ENCODE measurements at regions not wholly inside any gene's neighbourhood (a gene's known extent, or its start where the extent isn't known, plus 50 kb on each side); places are given as distances from the start of the nearest gene placed in this dataset.

GRCh38 chr9:13716090-13716489 lies 436.6 kb upstream of the MPDZ start:
- no peak for TF ChIP-seq EZH2 (IDR thresholded peaks at IDR 0.05; ENCODE audit: low read length, missing control alignments)
- TF ChIP-seq, protein P1, sequence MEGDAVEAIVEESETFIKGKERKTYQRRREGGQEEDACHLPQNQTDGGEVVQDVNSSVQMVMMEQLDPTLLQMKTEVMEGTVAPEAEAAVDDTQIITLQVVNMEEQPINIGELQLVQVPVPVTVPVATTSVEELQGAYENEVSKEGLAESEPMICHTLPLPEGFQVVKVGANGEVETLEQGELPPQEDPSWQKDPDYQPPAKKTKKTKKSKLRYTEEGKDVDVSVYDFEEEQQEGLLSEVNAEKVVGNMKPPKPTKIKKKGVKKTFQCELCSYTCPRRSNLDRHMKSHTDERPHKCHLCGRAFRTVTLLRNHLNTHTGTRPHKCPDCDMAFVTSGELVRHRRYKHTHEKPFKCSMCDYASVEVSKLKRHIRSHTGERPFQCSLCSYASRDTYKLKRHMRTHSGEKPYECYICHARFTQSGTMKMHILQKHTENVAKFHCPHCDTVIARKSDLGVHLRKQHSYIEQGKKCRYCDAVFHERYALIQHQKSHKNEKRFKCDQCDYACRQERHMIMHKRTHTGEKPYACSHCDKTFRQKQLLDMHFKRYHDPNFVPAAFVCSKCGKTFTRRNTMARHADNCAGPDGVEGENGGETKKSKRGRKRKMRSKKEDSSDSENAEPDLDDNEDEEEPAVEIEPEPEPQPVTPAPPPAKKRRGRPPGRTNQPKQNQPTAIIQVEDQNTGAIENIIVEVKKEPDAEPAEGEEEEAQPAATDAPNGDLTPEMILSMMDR (conservative IDR thresholded peaks at IDR 0.05 in 1 of 2, IDR thresholded peaks at IDR 0.05 in 1 of 2; ENCODE audit: low read depth in 1 of 2, low read length in 2 of 2), result no peak

DNA sequence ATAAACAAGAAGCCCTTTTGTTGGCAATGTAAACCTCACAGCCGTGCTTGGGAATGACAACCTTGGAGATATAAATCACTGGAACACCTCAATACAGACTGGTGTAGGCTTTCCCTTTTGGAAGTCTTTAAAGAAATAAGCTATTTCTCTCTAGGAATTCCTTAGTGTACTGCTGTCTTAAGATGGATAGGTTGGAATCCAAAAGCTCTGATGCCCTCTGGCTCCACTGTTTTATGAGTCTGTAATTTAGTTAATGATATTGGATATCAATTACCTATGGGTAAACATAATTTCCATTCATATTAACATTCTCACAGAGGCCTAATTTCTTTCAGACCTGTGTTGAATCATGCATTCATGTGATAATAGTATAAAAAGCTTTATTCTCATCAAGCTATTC lies 435.9 kb upstream of the MPDZ start:
- Histone ChIP-seq H3K4me2 (ENCODE audit: extremely low read depth, insufficient read depth, low read length) (no peak overlapping the region), H3K4me1 (ENCODE audit: control insufficient read depth, extremely low read depth, insufficient read depth, low read length) (peaks cover 14% of the 10 kb centered on the region), H3K27ac (ENCODE audit: insufficient read depth, low read length) (no peak overlapping the region), H3K36me3 (ENCODE audit: control insufficient read depth, insufficient read depth, low read length) (no peaks in the 10 kb centered on the region), H3K79me2 (ENCODE audit: control insufficient read depth, insufficient read depth, low read length) (no peaks in the 10 kb centered on the region), H3K27me3 (ENCODE audit: control insufficient read depth, insufficient read depth, low read length) (no peaks in the 10 kb centered on the region), H4K20me1 (ENCODE audit: control insufficient read depth, extremely low read depth, insufficient read depth, low read length) (no peaks in the 10 kb centered on the region), H2AFZ (ENCODE audit: low read length) (no peak overlapping the region), H3K9ac (ENCODE audit: insufficient read depth, low read length) (no peak overlapping the region), H3K9me3 (ENCODE audit: control insufficient read depth, insufficient read depth, low read depth, low read length) (no peaks in the 10 kb centered on the region), H3K4me3 (replicated peaks in 1 of 4; ENCODE audit: control extremely low read depth in 1 of 4, insufficient read depth in 1 of 4, low read depth in 3 of 4, low read length in 4 of 4) (no peak overlapping the region)
- TF ChIP-seq, protein P1 (conservative IDR thresholded peaks at IDR 0.05 in 1 of 2, IDR thresholded peaks at IDR 0.05 in 1 of 2; ENCODE audit: low read depth in 1 of 2, low read length in 2 of 2), result no peak
- no peak for TF ChIP-seq EZH2 (IDR thresholded peaks at IDR 0.05; ENCODE audit: low read length, missing control alignments)
- DNase-seq (ENCODE audit: low read depth in 2 of 2), result no peak

More at GRCh38 chr9:13716090-13716489, 436.6 kb upstream of the MPDZ start:
- Histone ChIP-seq H3K4me3 (replicated peaks in 1 of 4; ENCODE audit: control extremely low read depth in 1 of 4, insufficient read depth in 1 of 4, low read depth in 3 of 4, low read length in 4 of 4) (no peak overlapping the region), H3K4me2 (ENCODE audit: extremely low read depth, insufficient read depth, low read length) (no peak overlapping the region), H3K9ac (ENCODE audit: insufficient read depth, low read length) (no peak overlapping the region), H3K36me3 (ENCODE audit: control insufficient read depth, insufficient read depth, low read length) (no peaks in the 10 kb centered on the region), H3K27ac (ENCODE audit: insufficient read depth, low read length) (no peak overlapping the region), H4K20me1 (ENCODE audit: control insufficient read depth, extremely low read depth, insufficient read depth, low read length) (no peaks in the 10 kb centered on the region), H3K4me1 (ENCODE audit: control insufficient read depth, extremely low read depth, insufficient read depth, low read length) (peaks cover 14% of the 10 kb centered on the region), H3K27me3 (ENCODE audit: control insufficient read depth, insufficient read depth, low read length) (no peaks in the 10 kb centered on the region), H2AFZ (ENCODE audit: low read length) (no peak overlapping the region), H3K79me2 (ENCODE audit: control insufficient read depth, insufficient read depth, low read length) (no peaks in the 10 kb centered on the region), H3K9me3 (ENCODE audit: control insufficient read depth, insufficient read depth, low read depth, low read length) (no peaks in the 10 kb centered on the region)
- no peak for DNase-seq (ENCODE audit: low read depth in 2 of 2)

DNA sequence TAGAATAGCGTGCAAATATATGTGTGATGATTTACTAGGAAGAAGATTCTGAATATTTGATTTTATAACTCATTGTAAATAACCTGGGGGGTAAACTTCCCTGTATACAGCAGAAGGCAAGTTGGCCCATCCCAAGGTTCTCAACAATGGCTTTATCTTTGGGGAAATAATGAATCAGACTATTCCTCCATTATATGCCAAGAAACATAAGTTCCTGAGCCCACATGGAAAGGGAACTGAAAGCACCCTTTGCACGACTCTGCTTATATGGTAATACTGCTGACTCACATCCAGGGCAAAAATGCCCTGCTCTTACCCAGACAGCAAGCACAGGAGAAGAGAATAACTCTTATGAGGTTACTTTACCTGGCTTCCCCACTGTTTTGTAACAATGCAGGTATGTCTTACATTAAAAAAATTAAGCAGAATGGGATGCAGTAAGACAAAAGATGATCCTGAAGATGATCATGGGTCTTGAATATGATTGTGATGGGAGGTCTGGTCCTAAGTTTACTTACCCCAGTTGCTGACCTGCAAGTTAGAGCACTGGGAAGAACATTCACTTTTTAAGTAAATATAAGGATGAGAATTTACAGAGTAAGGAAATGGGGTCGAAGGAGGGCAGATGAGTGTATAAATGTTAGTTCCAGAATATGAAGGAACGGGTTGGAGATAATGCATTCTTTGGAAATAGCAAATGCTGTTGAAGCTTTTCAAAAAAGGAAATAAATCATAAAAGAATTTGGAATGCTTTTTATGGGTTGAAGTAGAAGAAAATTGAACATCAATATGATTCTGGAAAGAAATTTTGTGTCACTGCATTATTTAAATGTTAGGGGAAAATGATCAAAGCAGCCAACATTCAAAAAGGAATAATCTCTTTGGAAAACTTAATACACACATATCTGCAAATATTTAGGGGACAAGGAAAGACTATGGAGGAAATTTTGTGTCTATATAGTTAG lies 428.4 kb upstream of the MPDZ start:
- Histone ChIP-seq H3K79me2 (ENCODE audit: control insufficient read depth, insufficient read depth, low read length) (no peaks in the 10 kb centered on the region), H3K4me1 (ENCODE audit: control insufficient read depth, extremely low read depth, insufficient read depth, low read length) (peaks cover 5% of the 10 kb centered on the region), H3K9ac (ENCODE audit: insufficient read depth, low read length) (no peak overlapping the region), H3K4me3 (replicated peaks in 1 of 4; ENCODE audit: control extremely low read depth in 1 of 4, insufficient read depth in 1 of 4, low read depth in 3 of 4, low read length in 4 of 4) (no peak overlapping the region), H3K27ac (ENCODE audit: insufficient read depth, low read length) (no peak overlapping the region), H3K9me3 (ENCODE audit: control insufficient read depth, insufficient read depth, low read depth, low read length) (no peaks in the 10 kb centered on the region), H2AFZ (ENCODE audit: low read length) (no peak overlapping the region), H4K20me1 (ENCODE audit: control insufficient read depth, extremely low read depth, insufficient read depth, low read length) (no peaks in the 10 kb centered on the region), H3K27me3 (ENCODE audit: control insufficient read depth, insufficient read depth, low read length) (no peaks in the 10 kb centered on the region), H3K4me2 (ENCODE audit: extremely low read depth, insufficient read depth, low read length) (no peak overlapping the region), H3K36me3 (ENCODE audit: control insufficient read depth, insufficient read depth, low read length) (no peaks in the 10 kb centered on the region)
- DNase-seq (ENCODE audit: low read depth in 2 of 2), result peak; percentile 39 to 90
- TF ChIP-seq, protein P1 (conservative IDR thresholded peaks at IDR 0.05 in 1 of 2, IDR thresholded peaks at IDR 0.05 in 1 of 2; ENCODE audit: low read depth in 1 of 2, low read length in 2 of 2), result no peak
